GOT3 (cell line): ENCODE measurements at regions not wholly inside any gene's neighbourhood (a gene's known extent, or its start where the extent isn't known, plus 50 kb on each side); places are given as distances from the start of the nearest gene placed in this dataset.

Source experiments
- DNase-seq: peaks from one replicate; lab custom pipeline; 2025; ENCODE audit warnings: mixed read lengths; lab: John Stamatoyannopoulos, UW

GRCh38 chr4:179441596-179441995 lies 1999.4 kb upstream of the AGA start:
- DNase-seq: no peak

- DNase-seq: no peak
Observed at GRCh38 chr4:179447308-179447707, 2005.1 kb upstream of the AGA start.

GRCh38 chr4:179465131-179465797 lies 2023.0 kb upstream of the AGA start:
- no peak for DNase-seq

- no peak for DNase-seq
Observed at GRCh38 chr4:179467878-179468277, 2025.6 kb upstream of the AGA start.

- no peak for DNase-seq
Observed at GRCh38 chr4:179472164-179472563, 2029.9 kb upstream of the AGA start.

- DNase-seq: no peak
Observed at GRCh38 chr4:179478608-179479007, 2036.4 kb upstream of the AGA start.

GRCh38 chr4:179485781-179486180 lies 2043.5 kb upstream of the AGA start:
- DNase-seq: no peak

- DNase-seq: no peak
Observed at GRCh38 chr4:179486570-179487335, 2044.5 kb upstream of the AGA start.

GRCh38 chr4:179492260-179493080 lies 2050.2 kb upstream of the AGA start:
- DNase-seq: no peak

GRCh38 chr4:179503976-179504375 lies 2061.7 kb upstream of the AGA start:
- no peak for DNase-seq

GRCh38 chr4:179509489-179509888 lies 2067.3 kb upstream of the AGA start:
- no peak for DNase-seq

GRCh38 chr4:179521952-179522351 lies 2079.7 kb upstream of the AGA start:
- DNase-seq: no peak

- DNase-seq: no peak
Observed at GRCh38 chr4:179530958-179531357, 2088.7 kb upstream of the AGA start.

- no peak for DNase-seq
Observed at GRCh38 chr4:179536694-179537093, 2094.5 kb upstream of the AGA start.

GRCh38 chr4:179539641-179540040 lies 2097.4 kb upstream of the AGA start:
- DNase-seq: no peak

GRCh38 chr4:179543771-179544170 lies 2101.5 kb upstream of the AGA start:
- no peak for DNase-seq

- DNase-seq: no peak
Observed at GRCh38 chr4:179544496-179544895, 2102.3 kb upstream of the AGA start.

GRCh38 chr4:179552131-179552530 lies 2109.9 kb upstream of the AGA start:
- no peak for DNase-seq

- no peak for DNase-seq
Observed at GRCh38 chr4:179563741-179564140, 2121.5 kb upstream of the AGA start.

- DNase-seq: no peak
Observed at GRCh38 chr4:179569549-179569948, 2127.3 kb upstream of the AGA start.

GRCh38 chr4:179582164-179582905 lies 2140.1 kb upstream of the AGA start:
- DNase-seq: no peak

- no peak for DNase-seq
Observed at GRCh38 chr4:179583221-179583620, 2141.0 kb upstream of the AGA start.
